ENCODE measurements at regions not wholly inside any gene's neighbourhood (a gene's known extent, or its start where the extent isn't known, plus 50 kb on each side); places are given as distances from the start of the nearest gene placed in this dataset.

DNA sequence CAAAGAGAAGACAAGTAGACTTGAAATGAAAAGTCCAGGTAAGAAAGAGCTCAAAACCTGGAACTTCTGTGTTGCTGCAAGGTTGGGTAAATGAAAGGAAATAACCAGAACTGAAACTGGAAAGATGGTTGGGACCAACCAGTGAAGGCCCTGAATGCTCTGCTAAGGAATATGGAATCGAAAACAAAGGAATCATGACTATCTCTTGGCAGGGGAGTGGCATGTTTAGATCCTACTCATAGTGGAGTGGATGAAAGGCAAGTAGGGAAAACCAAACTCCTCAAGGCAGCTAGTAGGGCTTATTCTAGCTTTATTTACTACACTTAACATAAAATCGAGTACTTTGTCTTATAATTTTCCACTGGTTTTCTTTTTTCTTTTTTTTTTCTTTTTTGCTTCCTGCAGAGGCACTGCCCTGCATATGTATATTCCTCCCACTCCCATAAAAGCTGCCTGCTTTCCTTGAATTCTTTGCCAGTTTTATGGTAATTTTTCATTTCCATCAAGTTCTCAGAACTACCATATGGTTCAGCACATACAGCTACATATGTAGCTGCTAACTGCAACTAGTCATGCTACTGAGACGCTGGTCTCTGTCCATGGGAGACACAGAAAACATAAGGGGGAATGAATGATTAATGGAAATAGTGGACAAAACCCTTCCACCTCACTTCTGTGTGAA, 247.1 kb upstream of the TMTC1 start:
- Mint-ChIP-seq H3K4me3 (ENCODE audit: unreplicated experiment) (no peak overlapping the region), H3K36me3 (ENCODE audit: unreplicated experiment) (no peaks in the 10 kb centered on the region), H3K27ac (ENCODE audit: unreplicated experiment) (no peak overlapping the region), H3K4me1 (ENCODE audit: unreplicated experiment) (peaks cover 29% of the 10 kb centered on the region), H3K9me3 (ENCODE audit: unreplicated experiment) (no peaks in the 10 kb centered on the region), H3K27me3 (ENCODE audit: unreplicated experiment) (no peaks in the 10 kb centered on the region)
- DNase-seq (ENCODE audit: extremely low spot score, unreplicated experiment), result no peak
- TF ChIP-seq, protein P1, sequence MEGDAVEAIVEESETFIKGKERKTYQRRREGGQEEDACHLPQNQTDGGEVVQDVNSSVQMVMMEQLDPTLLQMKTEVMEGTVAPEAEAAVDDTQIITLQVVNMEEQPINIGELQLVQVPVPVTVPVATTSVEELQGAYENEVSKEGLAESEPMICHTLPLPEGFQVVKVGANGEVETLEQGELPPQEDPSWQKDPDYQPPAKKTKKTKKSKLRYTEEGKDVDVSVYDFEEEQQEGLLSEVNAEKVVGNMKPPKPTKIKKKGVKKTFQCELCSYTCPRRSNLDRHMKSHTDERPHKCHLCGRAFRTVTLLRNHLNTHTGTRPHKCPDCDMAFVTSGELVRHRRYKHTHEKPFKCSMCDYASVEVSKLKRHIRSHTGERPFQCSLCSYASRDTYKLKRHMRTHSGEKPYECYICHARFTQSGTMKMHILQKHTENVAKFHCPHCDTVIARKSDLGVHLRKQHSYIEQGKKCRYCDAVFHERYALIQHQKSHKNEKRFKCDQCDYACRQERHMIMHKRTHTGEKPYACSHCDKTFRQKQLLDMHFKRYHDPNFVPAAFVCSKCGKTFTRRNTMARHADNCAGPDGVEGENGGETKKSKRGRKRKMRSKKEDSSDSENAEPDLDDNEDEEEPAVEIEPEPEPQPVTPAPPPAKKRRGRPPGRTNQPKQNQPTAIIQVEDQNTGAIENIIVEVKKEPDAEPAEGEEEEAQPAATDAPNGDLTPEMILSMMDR (IDR thresholded peaks at IDR 0.05), result no peak

DNA sequence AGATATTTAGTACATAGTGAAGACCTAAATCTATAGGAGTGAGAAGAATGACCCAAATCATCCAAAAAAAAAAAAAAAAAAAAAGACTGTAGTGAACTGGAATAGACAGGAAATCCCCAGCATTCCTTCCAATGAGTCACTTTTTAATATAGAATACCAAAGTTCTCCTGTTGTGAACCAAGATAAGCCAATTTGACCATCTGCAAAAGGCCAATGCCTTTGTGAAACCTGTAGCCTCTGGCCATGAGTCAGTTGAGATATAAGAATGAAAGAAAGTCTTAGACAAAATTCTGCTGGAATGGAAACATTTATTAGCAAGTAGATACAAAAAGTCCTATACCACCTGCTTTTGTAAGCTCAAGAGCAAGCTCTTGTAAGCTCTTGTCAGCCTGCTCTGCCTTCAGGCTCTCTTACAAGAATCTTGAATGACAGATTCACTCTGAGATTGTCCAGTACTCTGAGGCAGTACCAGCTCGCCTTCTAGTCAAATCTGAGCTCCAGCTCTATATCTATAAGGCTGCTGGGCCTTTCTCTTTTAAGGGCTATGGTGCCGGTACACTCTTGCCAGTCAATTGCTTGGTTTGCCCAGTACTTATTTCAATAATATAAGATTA, 243.0 kb upstream of the TMTC1 start:
- DNase-seq (ENCODE audit: extremely low spot score, unreplicated experiment), result no peak
- Mint-ChIP-seq H3K4me1 (ENCODE audit: unreplicated experiment) (peaks cover 50% of the 10 kb centered on the region), H3K27me3 (ENCODE audit: unreplicated experiment) (no peaks in the 10 kb centered on the region), H3K4me3 (ENCODE audit: unreplicated experiment) (no peak overlapping the region), H3K9me3 (ENCODE audit: unreplicated experiment) (peaks cover 3% of the 10 kb centered on the region), H3K27ac (ENCODE audit: unreplicated experiment) (peak overlapping the region; percentile 84), H3K36me3 (ENCODE audit: unreplicated experiment) (no peaks in the 10 kb centered on the region)
- TF ChIP-seq, protein P1 (IDR thresholded peaks at IDR 0.05), result no peak

DNA sequence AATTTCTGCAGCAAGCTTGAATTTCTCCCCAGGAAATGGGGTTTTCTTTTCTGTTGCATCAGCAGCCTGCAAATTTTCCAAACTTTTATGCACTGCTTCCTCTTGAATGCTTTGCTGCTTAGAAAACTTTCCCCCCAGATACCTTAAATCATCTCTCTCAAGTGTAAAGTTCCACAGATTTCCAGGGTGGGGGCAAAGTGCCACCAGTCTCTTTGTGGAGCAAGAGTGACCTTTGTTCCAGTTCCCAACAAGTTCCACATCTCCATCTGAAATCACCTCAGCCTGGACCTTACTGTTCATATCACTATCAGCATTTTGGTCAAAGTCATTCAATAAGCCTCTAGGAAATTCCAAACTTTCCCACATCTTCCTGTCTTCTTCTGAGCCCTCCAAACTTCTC, 241.6 kb upstream of the TMTC1 start:
- peaks cover 3% of the 10 kb centered on the region for H3K9me3 Mint-ChIP-seq (ENCODE audit: unreplicated experiment)
- H3K27me3 Mint-ChIP-seq (ENCODE audit: unreplicated experiment), result no peaks in the 10 kb centered on the region
- peaks cover 62% of the 10 kb centered on the region for H3K4me1 Mint-ChIP-seq (ENCODE audit: unreplicated experiment)
- TF ChIP-seq, protein P1 (IDR thresholded peaks at IDR 0.05), result no peak
- DNase-seq (ENCODE audit: extremely low spot score, unreplicated experiment), result no peak
- H3K27ac Mint-ChIP-seq (ENCODE audit: unreplicated experiment), result peak overlapping the region; percentile 84
- no peak overlapping the region for H3K4me3 Mint-ChIP-seq (ENCODE audit: unreplicated experiment)
- H3K36me3 Mint-ChIP-seq (ENCODE audit: unreplicated experiment), result no peaks in the 10 kb centered on the region

DNA sequence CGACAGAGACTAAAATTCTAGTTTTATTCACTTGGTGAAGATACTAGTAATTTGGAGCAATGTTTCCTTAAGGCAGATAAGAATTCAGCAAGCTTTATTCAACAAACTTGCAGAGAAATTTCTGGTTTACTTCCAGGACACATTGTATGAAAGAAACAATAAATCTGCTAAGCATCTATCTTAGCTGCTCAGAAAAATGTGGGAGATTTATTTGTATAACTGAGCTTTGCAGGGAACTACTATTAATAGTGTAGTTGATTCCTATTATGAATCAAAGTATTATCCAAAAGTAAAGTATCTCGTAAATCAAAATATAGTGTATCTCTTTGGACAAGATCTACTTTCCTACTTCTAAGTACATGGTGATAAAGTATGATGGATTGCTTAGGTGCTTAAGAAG, 239.4 kb upstream of the TMTC1 start:
- Mint-ChIP-seq H3K27ac (ENCODE audit: unreplicated experiment) (no peak overlapping the region), H3K27me3 (ENCODE audit: unreplicated experiment) (no peaks in the 10 kb centered on the region), H3K4me1 (ENCODE audit: unreplicated experiment) (peaks cover 68% of the 10 kb centered on the region), H3K9me3 (ENCODE audit: unreplicated experiment) (peaks cover 3% of the 10 kb centered on the region), H3K4me3 (ENCODE audit: unreplicated experiment) (no peak overlapping the region), H3K36me3 (ENCODE audit: unreplicated experiment) (no peaks in the 10 kb centered on the region)
- TF ChIP-seq, protein P1 (IDR thresholded peaks at IDR 0.05), result no peak
- no peak for DNase-seq (ENCODE audit: extremely low spot score, unreplicated experiment)

DNA sequence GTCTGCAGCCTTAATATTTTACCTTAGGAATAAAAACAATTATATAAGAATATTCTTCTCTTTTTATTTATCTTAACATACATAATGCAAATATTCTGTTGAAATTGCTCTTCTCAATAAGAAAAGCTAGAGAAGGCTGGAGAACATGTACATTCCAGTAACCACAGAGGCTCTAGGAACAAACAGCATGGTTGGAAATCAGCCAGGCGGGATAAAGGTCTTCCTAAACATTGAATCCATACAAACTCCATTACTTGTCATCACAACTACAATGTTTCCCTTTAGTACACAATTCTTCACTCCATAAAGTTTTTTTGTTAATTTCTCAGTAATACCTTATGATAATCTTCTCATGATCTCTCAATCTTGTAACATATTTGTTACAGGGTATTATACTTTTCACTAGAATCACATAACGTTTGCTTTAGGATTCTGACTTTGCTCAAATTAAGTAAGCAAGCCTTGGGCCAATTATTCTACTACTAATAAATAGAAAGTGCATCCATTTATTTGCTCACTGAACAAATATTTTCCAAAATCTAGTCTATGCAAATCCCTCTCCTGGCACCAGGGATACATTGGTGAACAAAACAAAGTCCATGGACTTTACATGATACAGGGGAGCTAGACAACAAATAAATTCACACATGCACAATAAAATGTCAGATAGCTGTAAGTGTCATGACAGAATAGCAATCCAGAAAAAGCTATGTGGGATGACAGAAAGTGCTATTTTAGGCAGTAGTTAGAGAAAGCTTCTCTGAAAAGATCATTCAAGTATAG, 237.5 kb upstream of the TMTC1 start:
- H3K27me3 Mint-ChIP-seq (ENCODE audit: unreplicated experiment), result no peaks in the 10 kb centered on the region
- DNase-seq (ENCODE audit: extremely low spot score, unreplicated experiment), result no peak
- TF ChIP-seq, protein P1 (IDR thresholded peaks at IDR 0.05), result no peak
- H3K4me3 Mint-ChIP-seq (ENCODE audit: unreplicated experiment), result no peak overlapping the region
- peaks cover 3% of the 10 kb centered on the region for H3K9me3 Mint-ChIP-seq (ENCODE audit: unreplicated experiment)
- H3K36me3 Mint-ChIP-seq (ENCODE audit: unreplicated experiment), result no peaks in the 10 kb centered on the region
- H3K4me1 Mint-ChIP-seq (ENCODE audit: unreplicated experiment), result peaks cover 51% of the 10 kb centered on the region
- no peak overlapping the region for H3K27ac Mint-ChIP-seq (ENCODE audit: unreplicated experiment)

Data from osteocyte (in vitro differentiated cells).